Central memory CD8-positive, alpha-beta T cell (primary cell): ENCODE measurements at regions not wholly inside any gene's neighbourhood (a gene's known extent, or its start where the extent isn't known, plus 50 kb on each side); places are given as distances from the start of the nearest gene placed in this dataset.
"Not testable (repeated sequence)": the region's sequence is repeated elsewhere in the genome, so short reads cannot be mapped to it uniquely, and the experiment has no call there.

Source experiments
- ATAC-seq: fragments of 150-1000 bp; cut with Tn5 transposase; replicated peaks from 2 replicates; pipeline ENCODE4 v1.10.0; 2022; ENCODE audit warnings: mild to moderate bottlenecking, moderate FRiP score, moderate number of reproducible peaks; ENCODE audit not compliant: poor library complexity, severe bottlenecking; ENCODE audit errors: extremely low read depth
- DNase-seq, 2 donors: peaks; one replicate each; pipeline ENCODE4 v3.0.0; 2021; ENCODE audit warnings: low spot score in 2 of 2
- H3K27ac Mint-ChIP-seq: one replicate; pipeline ENCODE4 v1.8.0; 2022; ENCODE audit warnings: low read depth, mild to moderate bottlenecking, moderate library complexity, mixed read lengths
- H3K27me3 Mint-ChIP-seq: one replicate; pipeline ENCODE4 v1.8.0; 2022; ENCODE audit warnings: mixed read lengths
- H3K36me3 Mint-ChIP-seq: one replicate; pipeline ENCODE4 v1.8.0; 2022; ENCODE audit warnings: mild to moderate bottlenecking, moderate library complexity, mixed read lengths; ENCODE audit not compliant: insufficient read depth
- H3K4me1 Mint-ChIP-seq: one replicate; pipeline ENCODE4 v1.8.0; 2022; ENCODE audit warnings: mixed read lengths
- H3K4me3 Mint-ChIP-seq: one replicate; pipeline ENCODE4 v1.8.0; 2022; ENCODE audit warnings: mild to moderate bottlenecking, moderate library complexity, mixed read lengths
- H3K9me3 Mint-ChIP-seq: one replicate; pipeline ENCODE4 v1.8.0; 2022; ENCODE audit warnings: mixed read lengths

GRCh38 chr7:10418985-10419384 is 554.7 kb upstream of the PHF14 start:
- DNase-seq = no peak
- H3K4me1 Mint-ChIP-seq = no peaks in the 10 kb centered on the region
- no peak for ATAC-seq

GRCh38 chr7:10429031-10429430 is 544.6 kb upstream of the PHF14 start:
- no peak for ATAC-seq
- DNase-seq = no peak
- H3K27ac Mint-ChIP-seq = no peak overlapping the region
- H3K27me3 Mint-ChIP-seq = no peaks in the 10 kb centered on the region
- H3K4me3 Mint-ChIP-seq = no peak overlapping the region
- H3K4me1 Mint-ChIP-seq = no peaks in the 10 kb centered on the region
- peaks cover 14% of the 10 kb centered on the region for H3K9me3 Mint-ChIP-seq
- no peaks in the 10 kb centered on the region for H3K36me3 Mint-ChIP-seq

More at GRCh38 chr7:10418985-10419384, 554.7 kb upstream of the PHF14 start:
- Mint-ChIP-seq H3K27me3 (no peaks in the 10 kb centered on the region), H3K27ac (no peak overlapping the region), H3K36me3 (no peaks in the 10 kb centered on the region), H3K4me3 (no peak overlapping the region), H3K9me3 (no peaks in the 10 kb centered on the region)

- no peak overlapping the region for H3K27ac Mint-ChIP-seq
- no peaks in the 10 kb centered on the region for H3K36me3 Mint-ChIP-seq
- ATAC-seq (no peak), DNase-seq (no peak)
- peaks cover 16% of the 10 kb centered on the region for H3K9me3 Mint-ChIP-seq
- no peaks in the 10 kb centered on the region for H3K4me1 Mint-ChIP-seq
- H3K4me3 Mint-ChIP-seq = no peak overlapping the region
- no peaks in the 10 kb centered on the region for H3K27me3 Mint-ChIP-seq
These were observed 544.2 kb upstream of the PHF14 start for GRCh38 chr7:10429511-10429910.

- H3K4me1 Mint-ChIP-seq = no peaks in the 10 kb centered on the region
- no peaks in the 10 kb centered on the region for H3K36me3 Mint-ChIP-seq
- DNase-seq = no peak
- no peak overlapping the region for H3K4me3 Mint-ChIP-seq
- no peaks in the 10 kb centered on the region for H3K27me3 Mint-ChIP-seq
- ATAC-seq = no peak
- peaks cover 12% of the 10 kb centered on the region for H3K9me3 Mint-ChIP-seq
- H3K27ac Mint-ChIP-seq = no peak overlapping the region
These were observed 537.4 kb upstream of the PHF14 start for GRCh38 chr7:10436302-10436701.

GRCh38 chr7:10439027-10439426 is 534.6 kb upstream of the PHF14 start:
- DNase-seq = no peak
- Mint-ChIP-seq H3K27ac (no peak overlapping the region), H3K36me3 (no peaks in the 10 kb centered on the region), H3K27me3 (no peaks in the 10 kb centered on the region), H3K9me3 (peaks cover 24% of the 10 kb centered on the region), H3K4me1 (no peaks in the 10 kb centered on the region), H3K4me3 (no peak overlapping the region)
- no peak for ATAC-seq

GRCh38 chr7:10455936-10456335 is 517.7 kb upstream of the PHF14 start:
- H3K4me1 Mint-ChIP-seq = no peaks in the 10 kb centered on the region
- no peak overlapping the region for H3K4me3 Mint-ChIP-seq
- peaks cover 9% of the 10 kb centered on the region for H3K9me3 Mint-ChIP-seq
- no peak for DNase-seq
- no peak overlapping the region for H3K27ac Mint-ChIP-seq
- H3K27me3 Mint-ChIP-seq = no peaks in the 10 kb centered on the region
- ATAC-seq = no peak
- no peaks in the 10 kb centered on the region for H3K36me3 Mint-ChIP-seq

- Mint-ChIP-seq H3K27me3 (no peaks in the 10 kb centered on the region), H3K36me3 (no peaks in the 10 kb centered on the region), H3K27ac (no peak overlapping the region), H3K4me3 (no peak overlapping the region), H3K9me3 (no peaks in the 10 kb centered on the region), H3K4me1 (no peaks in the 10 kb centered on the region)
- no peak for ATAC-seq
- DNase-seq = no peak
These were observed 513.2 kb upstream of the PHF14 start for GRCh38 chr7:10460474-10460873.

- DNase-seq (no peak), ATAC-seq (no peak)
- Mint-ChIP-seq H3K4me3 (no peak overlapping the region), H3K27me3 (no peaks in the 10 kb centered on the region), H3K4me1 (no peaks in the 10 kb centered on the region), H3K27ac (no peak overlapping the region), H3K9me3 (peaks cover 11% of the 10 kb centered on the region), H3K36me3 (no peaks in the 10 kb centered on the region)
These were observed 510.0 kb upstream of the PHF14 start for GRCh38 chr7:10463701-10464100.

- not testable (repeated sequence) for ATAC-seq, H3K27ac Mint-ChIP-seq, DNase-seq, H3K27me3 Mint-ChIP-seq, H3K4me1 Mint-ChIP-seq, H3K4me3 Mint-ChIP-seq, H3K36me3 Mint-ChIP-seq
- peaks cover 11% of the 10 kb centered on the region for H3K9me3 Mint-ChIP-seq
These were observed 508.1 kb upstream of the PHF14 start for GRCh38 chr7:10465536-10465935.

GRCh38 chr7:10468908-10469307 is 504.8 kb upstream of the PHF14 start:
- no peaks in the 10 kb centered on the region for H3K36me3 Mint-ChIP-seq
- ATAC-seq (no peak), DNase-seq (no peak)
- no peak overlapping the region for H3K27ac Mint-ChIP-seq
- H3K27me3 Mint-ChIP-seq = no peaks in the 10 kb centered on the region
- H3K9me3 Mint-ChIP-seq = peaks cover 11% of the 10 kb centered on the region
- H3K4me3 Mint-ChIP-seq = no peak overlapping the region
- no peaks in the 10 kb centered on the region for H3K4me1 Mint-ChIP-seq

- no peak for ATAC-seq
- peaks cover 11% of the 10 kb centered on the region for H3K9me3 Mint-ChIP-seq
These were observed 504.2 kb upstream of the PHF14 start for GRCh38 chr7:10469476-10469875.

GRCh38 chr7:10471280-10472058 is 502.2 kb upstream of the PHF14 start:
- Mint-ChIP-seq H3K36me3 (no peaks in the 10 kb centered on the region), H3K9me3 (peaks cover 11% of the 10 kb centered on the region), H3K4me1 (no peaks in the 10 kb centered on the region), H3K4me3 (no peak overlapping the region), H3K27ac (no peak overlapping the region), H3K27me3 (no peaks in the 10 kb centered on the region)
- DNase-seq (no peak), ATAC-seq (no peak)

More at GRCh38 chr7:10469476-10469875, 504.2 kb upstream of the PHF14 start:
- Mint-ChIP-seq H3K27ac (no peak overlapping the region), H3K27me3 (no peaks in the 10 kb centered on the region), H3K4me1 (no peaks in the 10 kb centered on the region), H3K4me3 (no peak overlapping the region), H3K36me3 (no peaks in the 10 kb centered on the region)
- no peak for DNase-seq

- H3K9me3 Mint-ChIP-seq = peaks cover 11% of the 10 kb centered on the region
- no peaks in the 10 kb centered on the region for H3K27me3 Mint-ChIP-seq
- H3K4me3 Mint-ChIP-seq = no peak overlapping the region
- ATAC-seq (no peak), DNase-seq (no peak)
- no peaks in the 10 kb centered on the region for H3K4me1 Mint-ChIP-seq
- H3K27ac Mint-ChIP-seq = no peak overlapping the region
- no peaks in the 10 kb centered on the region for H3K36me3 Mint-ChIP-seq
These were observed 501.6 kb upstream of the PHF14 start for GRCh38 chr7:10472115-10472514.
